CD4-positive, alpha-beta memory T cell (primary cell): ENCODE measurements at regions not wholly inside any gene's neighbourhood (a gene's known extent, or its start where the extent isn't known, plus 50 kb on each side); places are given as distances from the start of the nearest gene placed in this dataset.

Experiments
- CTCF ChIA-PET: fragments of 350-600 bp; sonication (Branson Sonifier 250); formaldehyde crosslinking; loops from one replicate; lab custom pipeline; 2021; ENCODE audit warnings: inconsistent platforms; ENCODE audit not compliant: partially characterized antibody; lab: Charles Lee
- POLR2A ChIA-PET: fragments of 350-600 bp; sonication (Branson Sonifier 250); formaldehyde crosslinking; loops from one replicate; lab custom pipeline; 2021; ENCODE audit not compliant: partially characterized antibody; lab: Charles Lee
- DNase-seq, 5 donors: peaks; one replicate each; pipeline versions ENCODE4 v3.0.0 to v3.0.0-alpha.2; 2020 to 2022; ENCODE audit warnings: mixed read lengths in 1 of 5
- H3K27ac ChIP-seq: one replicate; pipeline ENCODE4 v1.7.0; 2013; ENCODE audit warnings: low read depth, low read length
- H3K27me3 ChIP-seq: 2 replicates; pipeline ENCODE4 v1.7.0; 2013; ENCODE audit warnings: mild to moderate bottlenecking, low read length, moderate library complexity; ENCODE audit not compliant: insufficient read depth
- H3K36me3 ChIP-seq: 2 replicates; pipeline ENCODE4 v1.7.0; 2013; ENCODE audit warnings: mild to moderate bottlenecking, low read length, moderate library complexity; ENCODE audit not compliant: insufficient read depth
- H3K4me1 ChIP-seq: 2 replicates; pipeline ENCODE4 v1.7.0; 2013; ENCODE audit warnings: mild to moderate bottlenecking, low read length, moderate library complexity; ENCODE audit not compliant: insufficient read depth
- H3K4me3 ChIP-seq, 2 donors: one replicate each; pipeline ENCODE4 v1.7.0; 2013; ENCODE audit warnings: low read length in 2 of 2, mild to moderate bottlenecking in 1 of 2
- H3K9me3 ChIP-seq, 2 donors: one replicate each; pipeline ENCODE4 v1.7.0; 2013; ENCODE audit warnings: low read length in 2 of 2, control low read depth in 1 of 2; ENCODE audit not compliant: control insufficient read depth in 1 of 2
- H3K27ac Mint-ChIP-seq, 7 donors: one replicate each; pipeline ENCODE4 v1.8.0; 2020 to 2021; ENCODE audit warnings: mixed read lengths in 7 of 7, mild to moderate bottlenecking in 6 of 7, inconsistent platforms in 3 of 7, moderate library complexity in 3 of 7
- H3K27me3 Mint-ChIP-seq, 2 donors: one replicate each; pipeline ENCODE4 v1.8.0; 2020 to 2021; ENCODE audit warnings: mixed read lengths in 2 of 2
- H3K36me3 Mint-ChIP-seq, 2 donors: one replicate each; pipeline ENCODE4 v1.8.0; 2020 to 2021; ENCODE audit warnings: mixed read lengths in 2 of 2, inconsistent platforms in 1 of 2, mild to moderate bottlenecking in 1 of 2
- H3K4me1 Mint-ChIP-seq, 4 donors: one replicate each; pipeline ENCODE4 v1.8.0; 2020 to 2021; ENCODE audit warnings: mixed read lengths in 4 of 4, mild to moderate bottlenecking in 1 of 4
- H3K4me3 Mint-ChIP-seq, 8 donors: one replicate each; pipeline ENCODE4 v1.8.0; 2020 to 2021; ENCODE audit warnings: mixed read lengths in 8 of 8, mild to moderate bottlenecking in 7 of 8, moderate library complexity in 6 of 8, inconsistent platforms in 3 of 8
- H3K9me3 Mint-ChIP-seq, 8 donors: one replicate each; pipeline ENCODE4 v1.8.0; 2020 to 2021; ENCODE audit warnings: mixed read lengths in 8 of 8, mild to moderate bottlenecking in 5 of 8, inconsistent platforms in 3 of 8, moderate library complexity in 1 of 8
- intact Hi-C: fragments of 100-400 bp; cut with micrococcal nuclease; formaldehyde crosslinking; loops from one replicate; pipeline ENCODE4 v1.15.1; 2023

GRCh38 chr3:163016251-163016650 lies 1519.6 kb downstream of the OTOL1 start:
- Mint-ChIP-seq H3K4me1 (no peaks in the 10 kb centered on the region), H3K36me3 (no peaks in the 10 kb centered on the region), H3K27ac (no peak overlapping the region), H3K4me3 (no peak overlapping the region), H3K27me3 (no peaks in the 10 kb centered on the region), H3K9me3 (peaks cover 0 to 13% (median 3%) of the 10 kb centered on the region in 8 donors)
- no peak overlapping the region for H3K27ac ChIP-seq
- intact Hi-C loops, result no loop called here
- H3K27me3 ChIP-seq, result no peaks in the 10 kb centered on the region
- H3K9me3 ChIP-seq, result no peaks in the 10 kb centered on the region
- ChIA-PET CTCF (no interaction called here), POLR2A (no interaction called here)
- H3K36me3 ChIP-seq, result no peaks in the 10 kb centered on the region
- no peak for DNase-seq
- no peaks in the 10 kb centered on the region for H3K4me1 ChIP-seq
- no peak overlapping the region for H3K4me3 ChIP-seq

DNA sequence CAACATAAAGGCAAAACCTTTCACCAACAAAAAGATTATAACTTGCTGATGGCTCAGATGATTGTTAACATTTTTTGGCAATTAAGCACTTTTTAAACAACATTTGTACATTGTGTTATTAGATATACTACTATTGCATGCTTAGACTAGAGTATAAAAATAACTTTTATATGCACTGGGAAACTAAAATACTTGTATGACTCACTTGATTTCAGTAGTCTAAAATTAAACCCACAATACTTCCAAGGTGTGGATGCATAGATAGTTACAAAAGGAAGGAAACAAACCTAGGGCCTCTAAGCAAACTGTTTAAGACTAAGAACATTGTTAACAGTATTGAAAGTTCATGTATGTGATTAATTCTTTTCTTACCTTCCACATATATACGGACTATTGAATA lies 1521.5 kb downstream of the OTOL1 start:
- intact Hi-C loops, result no loop called here
- H3K4me3 Mint-ChIP-seq, result no peak overlapping the region
- no peaks in the 10 kb centered on the region for H3K27me3 Mint-ChIP-seq
- Histone ChIP-seq H3K27me3 (no peaks in the 10 kb centered on the region), H3K4me3 (no peak overlapping the region), H3K27ac (no peak overlapping the region), H3K36me3 (no peaks in the 10 kb centered on the region), H3K9me3 (no peaks in the 10 kb centered on the region), H3K4me1 (no peaks in the 10 kb centered on the region)
- peaks cover 0 to 11% (median 3%) of the 10 kb centered on the region in 8 donors for H3K9me3 Mint-ChIP-seq
- no peak for DNase-seq
- CTCF ChIA-PET, result no interaction called here
- no peak overlapping the region for H3K27ac Mint-ChIP-seq
- no peaks in the 10 kb centered on the region for H3K4me1 Mint-ChIP-seq
- POLR2A ChIA-PET, result no interaction called here
- H3K36me3 Mint-ChIP-seq, result no peaks in the 10 kb centered on the region

GRCh38 chr3:163018664-163019063 lies 1522.1 kb downstream of the OTOL1 start:
- DNase-seq, result no peak
- Mint-ChIP-seq H3K4me1 (no peaks in the 10 kb centered on the region), H3K9me3 (peaks cover 0 to 11% (median 3%) of the 10 kb centered on the region in 8 donors), H3K4me3 (no peak overlapping the region), H3K27ac (no peak overlapping the region), H3K27me3 (no peaks in the 10 kb centered on the region), H3K36me3 (no peaks in the 10 kb centered on the region)
- POLR2A ChIA-PET, result no interaction called here
- Histone ChIP-seq H3K4me3 (no peak overlapping the region), H3K36me3 (no peaks in the 10 kb centered on the region), H3K27ac (no peak overlapping the region), H3K27me3 (no peaks in the 10 kb centered on the region), H3K9me3 (no peaks in the 10 kb centered on the region), H3K4me1 (no peaks in the 10 kb centered on the region)
- intact Hi-C loops, result no loop called here
- CTCF ChIA-PET, result no interaction called here

- DNase-seq, result no peak
- H3K27me3 ChIP-seq, result no peaks in the 10 kb centered on the region
- H3K27me3 Mint-ChIP-seq, result no peaks in the 10 kb centered on the region
- H3K4me1 ChIP-seq, result no peaks in the 10 kb centered on the region
- H3K36me3 Mint-ChIP-seq, result no peaks in the 10 kb centered on the region
- intact Hi-C loops, result no loop called here
- no peak overlapping the region for H3K27ac ChIP-seq
- H3K4me3 Mint-ChIP-seq, result no peak overlapping the region
- no peak overlapping the region for H3K4me3 ChIP-seq
- no peaks in the 10 kb centered on the region for H3K36me3 ChIP-seq
- ChIA-PET POLR2A (no interaction called here), CTCF (no interaction called here)
- no peak overlapping the region for H3K27ac Mint-ChIP-seq
- H3K9me3 ChIP-seq, result no peaks in the 10 kb centered on the region
- H3K9me3 Mint-ChIP-seq, result peaks cover 0 to 15% (median 3%) of the 10 kb centered on the region in 8 donors
- no peaks in the 10 kb centered on the region for H3K4me1 Mint-ChIP-seq
These were observed 1522.7 kb downstream of the OTOL1 start for GRCh38 chr3:163019260-163019659.

DNA sequence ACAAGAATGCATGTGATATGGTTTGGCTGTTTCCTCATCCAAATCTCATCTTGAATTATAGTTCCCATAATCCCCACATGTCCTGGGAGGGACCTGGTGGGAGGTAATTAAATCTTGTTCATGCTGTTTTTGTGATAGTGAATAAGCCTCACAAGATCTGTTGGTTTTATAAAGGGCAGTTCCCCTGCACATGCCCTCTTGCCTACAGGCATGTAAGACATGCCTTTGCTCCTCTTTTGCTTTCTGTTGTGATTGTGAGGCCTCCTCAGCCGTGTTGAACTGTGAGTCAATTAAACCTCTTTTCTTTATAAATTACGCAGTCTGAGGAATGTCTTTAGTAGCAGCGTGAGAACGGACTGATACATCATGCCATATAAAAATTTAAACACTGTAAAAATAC lies 1537.0 kb downstream of the OTOL1 start:
- Histone ChIP-seq H3K9me3 (no peaks in the 10 kb centered on the region), H3K27me3 (no peaks in the 10 kb centered on the region), H3K27ac (no peak overlapping the region), H3K36me3 (no peaks in the 10 kb centered on the region), H3K4me1 (no peaks in the 10 kb centered on the region), H3K4me3 (no peak overlapping the region)
- CTCF ChIA-PET, result no interaction called here
- H3K27ac Mint-ChIP-seq, result no peak overlapping the region
- H3K4me3 Mint-ChIP-seq, result no peak overlapping the region
- no peaks in the 10 kb centered on the region for H3K4me1 Mint-ChIP-seq
- no peaks in the 10 kb centered on the region for H3K27me3 Mint-ChIP-seq
- intact Hi-C loops, result no loop called here
- POLR2A ChIA-PET, result no interaction called here
- H3K36me3 Mint-ChIP-seq, result no peaks in the 10 kb centered on the region
- DNase-seq, result no peak
- peaks cover 0 to 5% (median 2%) of the 10 kb centered on the region in 8 donors for H3K9me3 Mint-ChIP-seq

DNA sequence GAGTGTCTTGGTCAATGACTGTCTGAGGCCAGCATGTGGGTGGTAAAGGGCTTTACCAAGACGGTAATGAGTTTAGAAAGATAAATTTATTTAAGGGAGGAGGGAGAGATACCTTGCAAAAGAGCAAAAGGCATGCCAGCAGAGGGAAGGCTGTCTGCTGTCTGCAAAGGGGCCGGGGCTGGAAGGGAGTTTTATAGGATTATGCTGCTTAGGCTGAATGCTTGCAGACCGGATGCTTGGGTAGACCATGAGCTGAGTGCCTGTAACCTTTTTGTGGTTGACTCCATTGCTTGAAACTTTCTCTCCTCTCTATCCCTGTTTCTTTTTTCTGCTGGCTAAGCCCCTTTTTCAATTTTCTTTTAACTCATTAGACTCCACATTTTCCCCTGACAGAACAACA lies 1543.0 kb downstream of the OTOL1 start:
- Mint-ChIP-seq H3K27ac (no peak overlapping the region), H3K27me3 (no peaks in the 10 kb centered on the region), H3K4me3 (no peak overlapping the region), H3K4me1 (no peaks in the 10 kb centered on the region), H3K36me3 (no peaks in the 10 kb centered on the region), H3K9me3 (peaks cover 2 to 15% (median 9%) of the 10 kb centered on the region in 8 donors)
- no peaks in the 10 kb centered on the region for H3K4me1 ChIP-seq
- no peaks in the 10 kb centered on the region for H3K27me3 ChIP-seq
- no peak overlapping the region for H3K27ac ChIP-seq
- DNase-seq, result no peak
- H3K4me3 ChIP-seq, result no peak overlapping the region
- intact Hi-C loops, result no loop called here
- ChIA-PET CTCF (no interaction called here), POLR2A (no interaction called here)
- peaks cover 0 to 3% of the 10 kb centered on the region in 2 donors for H3K9me3 ChIP-seq
- no peaks in the 10 kb centered on the region for H3K36me3 ChIP-seq

DNA sequence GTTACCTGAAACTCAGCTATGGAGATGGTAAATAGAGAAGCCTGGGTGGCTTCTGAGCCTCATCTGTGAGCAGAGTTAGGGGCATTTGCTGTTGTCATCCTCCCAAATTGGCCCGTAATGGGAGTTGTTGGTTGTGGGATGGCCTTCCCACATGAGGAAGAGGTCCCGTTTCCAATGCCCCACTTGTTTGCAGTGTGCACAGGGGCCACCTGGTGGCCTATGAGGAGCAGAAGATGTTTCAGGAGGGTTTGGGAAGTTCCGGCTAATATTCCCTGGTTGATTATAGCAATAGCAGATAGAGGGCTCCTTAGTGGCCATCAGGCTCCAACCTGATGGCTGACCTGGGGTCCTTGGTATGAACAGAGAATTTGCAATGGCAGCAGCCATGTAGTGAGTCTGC lies 1546.5 kb downstream of the OTOL1 start:
- intact Hi-C loops, result no loop called here
- DNase-seq, result no peak
- H3K4me3 ChIP-seq, result no peak overlapping the region
- no peaks in the 10 kb centered on the region for H3K36me3 ChIP-seq
- POLR2A ChIA-PET, result no interaction called here
- H3K4me1 Mint-ChIP-seq, result no peaks in the 10 kb centered on the region
- no peaks in the 10 kb centered on the region for H3K27me3 ChIP-seq
- H3K9me3 Mint-ChIP-seq, result peaks cover 0 to 19% (median 12%) of the 10 kb centered on the region in 8 donors
- peaks cover 0 to 3% of the 10 kb centered on the region in 2 donors for H3K9me3 ChIP-seq
- no peak overlapping the region for H3K27ac ChIP-seq
- no peak overlapping the region for H3K4me3 Mint-ChIP-seq
- no peak overlapping the region for H3K27ac Mint-ChIP-seq
- CTCF ChIA-PET, result no interaction called here
- no peaks in the 10 kb centered on the region for H3K27me3 Mint-ChIP-seq
- no peaks in the 10 kb centered on the region for H3K4me1 ChIP-seq
- no peaks in the 10 kb centered on the region for H3K36me3 Mint-ChIP-seq

DNA sequence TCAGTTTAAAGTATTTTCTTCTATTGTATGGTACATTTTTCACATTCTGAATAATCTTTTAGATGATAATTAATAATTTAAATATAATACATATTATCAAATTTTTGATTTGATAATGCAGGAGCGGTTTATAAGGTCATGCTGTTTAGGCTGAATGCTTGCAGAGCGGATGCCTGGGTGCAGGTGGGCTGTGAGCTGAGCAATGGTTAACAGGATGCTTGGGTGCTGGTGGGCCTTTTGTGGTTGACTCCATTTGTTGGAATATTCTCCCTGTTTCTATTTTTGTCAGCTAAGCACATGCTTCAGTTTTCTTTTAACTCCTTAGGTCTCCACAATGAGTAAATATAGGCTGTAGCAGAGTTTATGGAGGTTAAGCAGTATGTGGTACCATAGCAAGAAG lies 1549.3 kb downstream of the OTOL1 start:
- no peaks in the 10 kb centered on the region for H3K4me1 Mint-ChIP-seq
- no peak overlapping the region for H3K4me3 ChIP-seq
- no peak overlapping the region for H3K27ac Mint-ChIP-seq
- H3K27me3 Mint-ChIP-seq, result no peaks in the 10 kb centered on the region
- CTCF ChIA-PET, result no interaction called here
- no peaks in the 10 kb centered on the region for H3K36me3 Mint-ChIP-seq
- no peaks in the 10 kb centered on the region for H3K27me3 ChIP-seq
- H3K36me3 ChIP-seq, result no peaks in the 10 kb centered on the region
- POLR2A ChIA-PET, result no interaction called here
- H3K4me3 Mint-ChIP-seq, result no peak overlapping the region
- H3K9me3 Mint-ChIP-seq, result peaks cover 0 to 17% (median 9%) of the 10 kb centered on the region in 8 donors
- H3K4me1 ChIP-seq, result no peaks in the 10 kb centered on the region
- intact Hi-C loops, result no loop called here
- peaks cover 0 to under 1% of the 10 kb centered on the region in 2 donors for H3K9me3 ChIP-seq
- H3K27ac ChIP-seq, result no peak overlapping the region
- DNase-seq, result no peak
